ENCODE measurements at regions not wholly inside any gene's neighbourhood (a gene's known extent, or its start where the extent isn't known, plus 50 kb on each side); places are given as distances from the start of the nearest gene placed in this dataset.

GRCh38 chr13:22717036-22717435 lies 463.7 kb upstream of the SGCG start:
- Histone ChIP-seq H3K4me1 (ENCODE audit: control insufficient read depth, insufficient read depth, low read length) (no peaks in the 10 kb centered on the region), H3K36me3 (ENCODE audit: control insufficient read depth, insufficient read depth, low read length) (no peaks in the 10 kb centered on the region), H3K9ac (ENCODE audit: extremely low read depth, low read length, poor library complexity, severe bottlenecking) (no peak overlapping the region), H3K9me3 (ENCODE audit: control insufficient read depth, low read length) (no peaks in the 10 kb centered on the region), H3K27ac (ENCODE audit: low read depth, low read length) (no peak overlapping the region), H3K4me3 (ENCODE audit: low read length) (no peak overlapping the region), H3K27me3 (ENCODE audit: control insufficient read depth, insufficient read depth, low read length, poor library complexity, severe bottlenecking) (no peaks in the 10 kb centered on the region)
- H3K9me3 Mint-ChIP-seq: no peaks in the 10 kb centered on the region
- no peaks in the 10 kb centered on the region for H3K4me1 Mint-ChIP-seq
- 79 to 84% methylated on average over 6 to 7 of the region's 7 CpGs for WGBS, 2 experiments (ENCODE audit: insufficient coverage in 1 of 2, insufficient read length in 1 of 2)
- H3K27me3 Mint-ChIP-seq (ENCODE audit: insufficient read depth): no peaks in the 10 kb centered on the region
- TF ChIP-seq CTCF (conservative IDR thresholded peaks at IDR 0.05): no peak
- no peak overlapping the region for H3K27ac Mint-ChIP-seq
- no peak overlapping the region for H3K4me3 Mint-ChIP-seq
- no peaks in the 10 kb centered on the region for H3K36me3 Mint-ChIP-seq (ENCODE audit: low read depth)
- no peak for DNase-seq

GRCh38 chr13:22726726-22727125 lies 454.1 kb upstream of the SGCG start:
- Mint-ChIP-seq H3K9me3 (peaks cover 3% of the 10 kb centered on the region), H3K36me3 (ENCODE audit: low read depth) (peaks cover 2% of the 10 kb centered on the region), H3K27ac (no peak overlapping the region), H3K4me3 (no peak overlapping the region), H3K4me1 (no peaks in the 10 kb centered on the region), H3K27me3 (ENCODE audit: insufficient read depth) (no peaks in the 10 kb centered on the region)
- Histone ChIP-seq H3K9ac (ENCODE audit: extremely low read depth, low read length, poor library complexity, severe bottlenecking) (no peak overlapping the region), H3K4me1 (ENCODE audit: control insufficient read depth, insufficient read depth, low read length) (no peaks in the 10 kb centered on the region), H3K9me3 (ENCODE audit: control insufficient read depth, low read length) (no peaks in the 10 kb centered on the region), H3K4me3 (ENCODE audit: low read length) (no peak overlapping the region), H3K27me3 (ENCODE audit: control insufficient read depth, insufficient read depth, low read length, poor library complexity, severe bottlenecking) (no peaks in the 10 kb centered on the region), H3K36me3 (ENCODE audit: control insufficient read depth, insufficient read depth, low read length) (no peaks in the 10 kb centered on the region), H3K27ac (ENCODE audit: low read depth, low read length) (no peak overlapping the region)
- TF ChIP-seq CTCF (conservative IDR thresholded peaks at IDR 0.05): no peak
- DNase-seq: no peak
- WGBS, 2 experiments (ENCODE audit: insufficient coverage in 1 of 2, insufficient read length in 1 of 2): 79 to 92% methylated on average over 6 of the region's 6 CpGs

- H3K9me3 Mint-ChIP-seq: no peaks in the 10 kb centered on the region
- no peaks in the 10 kb centered on the region for H3K36me3 ChIP-seq (ENCODE audit: control insufficient read depth, insufficient read depth, low read length)
- 88 to 93% methylated on average over 15 to 24 of the region's 24 CpGs for WGBS, 2 experiments (ENCODE audit: insufficient coverage in 1 of 2, insufficient read length in 1 of 2)
- H3K9me3 ChIP-seq (ENCODE audit: control insufficient read depth, low read length): no peaks in the 10 kb centered on the region
- H3K27ac ChIP-seq (ENCODE audit: low read depth, low read length): no peak overlapping the region
- H3K27ac Mint-ChIP-seq: no peak overlapping the region
- TF ChIP-seq CTCF (conservative IDR thresholded peaks at IDR 0.05): peak; percentile 59
- no peaks in the 10 kb centered on the region for H3K27me3 ChIP-seq (ENCODE audit: control insufficient read depth, insufficient read depth, low read length, poor library complexity, severe bottlenecking)
- no peak overlapping the region for H3K4me3 Mint-ChIP-seq
- no peak overlapping the region for H3K9ac ChIP-seq (ENCODE audit: extremely low read depth, low read length, poor library complexity, severe bottlenecking)
- no peaks in the 10 kb centered on the region for H3K4me1 ChIP-seq (ENCODE audit: control insufficient read depth, insufficient read depth, low read length)
- DNase-seq: peak; percentile 67
- peak overlapping the region; percentile 24 for H3K4me3 ChIP-seq (ENCODE audit: low read length)
- peaks cover 15% of the 10 kb centered on the region for H3K4me1 Mint-ChIP-seq
- no peaks in the 10 kb centered on the region for H3K27me3 Mint-ChIP-seq (ENCODE audit: insufficient read depth)
- no peaks in the 10 kb centered on the region for H3K36me3 Mint-ChIP-seq (ENCODE audit: low read depth)
Measured at GRCh38 chr13:22735011-22735995, 445.5 kb upstream of the SGCG start.
